ENCODE measurements at regions not wholly inside any gene's neighbourhood (a gene's known extent, or its start where the extent isn't known, plus 50 kb on each side); places are given as distances from the start of the nearest gene placed in this dataset.
"Not testable (repeated sequence)": the region's sequence is repeated elsewhere in the genome, so short reads cannot be mapped to it uniquely, and the experiment has no call there.

GRCh38 chr4:60822986-60823385 is 377.1 kb upstream of the ADGRL3 start:
- DNase-seq, result no peak

DNA sequence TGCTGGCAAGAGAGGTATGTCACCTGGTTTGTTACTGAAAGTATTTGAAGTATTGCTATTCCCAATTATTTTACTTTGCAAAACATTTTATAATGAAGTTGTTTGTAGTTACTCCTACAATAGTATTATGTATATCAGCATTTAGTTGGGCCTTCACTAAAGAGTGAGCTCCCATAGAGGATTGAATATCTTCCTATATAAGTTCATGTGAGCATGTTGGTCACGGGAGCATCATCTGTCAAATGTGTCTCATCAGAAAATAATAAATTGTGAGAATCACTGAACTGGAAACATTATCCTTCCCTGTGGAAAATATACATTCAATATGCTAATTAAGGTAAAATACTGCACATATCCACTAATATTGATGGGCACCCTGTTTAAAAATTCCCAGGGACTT is 360.1 kb upstream of the ADGRL3 start:
- no peak for DNase-seq

DNA sequence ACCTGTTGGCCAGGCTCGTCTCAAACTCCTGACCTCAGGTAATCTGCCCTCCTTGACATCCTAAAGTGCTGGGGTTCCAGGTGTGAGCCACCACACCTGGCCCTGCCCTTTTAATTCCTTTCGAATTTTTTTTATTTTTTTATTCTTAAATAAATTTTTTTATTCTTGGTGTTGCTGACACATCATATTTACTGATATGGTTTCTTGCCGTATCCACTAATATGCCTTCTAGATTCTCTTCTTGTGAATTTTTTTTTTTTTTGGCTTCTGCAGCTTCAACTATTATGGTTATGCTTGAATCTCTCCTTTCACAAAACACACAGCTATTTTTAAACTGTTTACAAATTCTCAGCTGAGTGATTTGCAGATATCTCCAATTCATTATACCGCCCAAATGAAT is 353.4 kb upstream of the ADGRL3 start:
- no peak for DNase-seq

- DNase-seq, result no peak
Measured at GRCh38 chr4:60847614-60848013, 352.5 kb upstream of the ADGRL3 start.

GRCh38 chr4:60857130-60857753 is 342.9 kb upstream of the ADGRL3 start:
- no peak for DNase-seq

DNA sequence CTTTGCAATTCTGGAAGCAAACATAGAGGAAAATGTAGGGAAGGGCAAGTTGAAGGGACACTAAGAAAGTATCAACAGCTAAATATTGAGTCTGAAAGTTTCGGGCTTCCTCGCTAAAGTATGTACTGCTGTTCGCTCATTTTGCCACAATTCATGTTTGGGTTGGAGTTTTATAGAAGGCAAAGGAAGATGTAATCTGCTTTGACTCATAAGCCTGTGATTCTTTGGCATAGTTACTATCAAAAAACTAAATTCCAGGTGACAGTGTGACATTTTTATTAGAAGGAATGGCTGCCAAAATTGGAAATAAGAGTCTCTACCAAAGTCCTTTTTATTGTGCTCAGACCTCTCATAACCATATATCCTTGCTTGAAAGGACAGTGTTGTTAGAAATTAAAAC is 336.7 kb upstream of the ADGRL3 start:
- no peak for DNase-seq

GRCh38 chr4:60865273-60865672 is 334.9 kb upstream of the ADGRL3 start:
- no peak for DNase-seq

DNA sequence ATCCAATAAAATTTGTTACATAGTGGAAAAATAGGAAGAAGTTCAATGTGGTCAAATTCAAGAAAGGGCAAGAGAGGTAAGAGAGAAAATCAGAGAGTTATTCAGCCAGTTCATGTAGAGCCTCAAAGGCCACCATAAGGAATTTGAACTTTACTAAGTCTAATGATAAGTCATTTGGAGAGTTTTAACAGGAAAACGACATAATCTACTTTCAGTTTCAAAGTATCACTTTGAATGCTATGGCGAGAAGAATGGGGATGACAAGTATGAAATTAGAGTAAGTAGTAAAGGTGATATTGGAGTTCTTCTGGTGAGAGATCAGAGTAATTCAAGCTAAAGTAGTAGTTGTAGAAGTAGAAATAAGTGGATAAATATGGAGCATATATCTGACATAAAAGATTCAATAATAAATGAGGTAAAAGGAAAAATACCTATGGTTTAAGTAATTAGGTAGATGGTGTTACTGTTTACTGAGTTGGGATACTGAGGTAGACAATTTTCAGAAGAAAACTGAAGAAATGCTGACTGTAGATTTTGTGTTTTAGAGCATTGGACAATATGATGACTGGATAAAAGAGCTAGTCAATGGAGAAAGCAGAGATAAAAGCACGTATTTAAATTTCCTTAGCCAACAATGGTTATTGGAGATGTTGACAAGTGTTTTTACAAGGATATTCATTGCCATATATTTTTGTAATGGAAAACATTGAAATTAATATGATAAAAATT is 331.7 kb upstream of the ADGRL3 start:
- DNase-seq, result no peak

GRCh38 chr4:60879135-60879701 is 320.9 kb upstream of the ADGRL3 start:
- no peak for DNase-seq

DNA sequence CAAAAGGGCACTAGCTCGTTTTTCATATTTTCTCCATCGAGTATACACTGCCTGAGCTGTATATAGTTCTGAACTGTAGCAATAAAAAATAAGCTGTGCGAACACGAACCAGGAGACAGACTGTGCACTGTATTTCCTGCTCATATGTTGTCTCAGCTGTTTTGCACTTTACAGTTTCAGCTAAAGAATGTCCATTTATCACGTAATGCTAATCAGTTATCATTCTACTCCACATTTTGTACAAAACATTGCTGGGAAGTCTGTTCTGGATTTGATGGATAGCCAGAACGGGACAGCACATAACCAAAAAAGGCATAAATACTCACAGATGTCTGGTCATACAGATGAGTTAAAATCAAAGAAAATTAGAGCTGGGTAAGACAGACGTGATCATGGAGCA is 315.5 kb upstream of the ADGRL3 start:
- DNase-seq, result no peak

DNA sequence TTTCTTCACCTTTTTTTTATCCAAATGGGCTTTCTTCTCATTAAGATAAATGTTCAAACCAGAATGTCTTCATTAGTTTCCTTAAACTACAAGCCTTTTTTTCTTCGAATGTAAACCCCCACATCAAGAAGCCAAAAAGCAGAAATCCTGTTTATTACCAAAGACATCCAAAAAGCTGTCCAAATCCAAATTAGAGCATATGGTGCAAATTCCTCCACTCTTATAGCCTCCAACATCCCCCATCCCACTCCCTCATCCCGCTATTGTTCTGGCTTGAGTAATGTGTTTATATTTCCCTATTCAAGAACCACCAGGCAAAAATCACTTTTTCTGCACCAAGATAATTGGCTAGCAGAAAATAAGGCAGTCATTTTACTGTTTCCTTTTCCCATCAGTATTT is 315.1 kb upstream of the ADGRL3 start:
- no peak for DNase-seq

GRCh38 chr4:60890743-60891142 is 309.4 kb upstream of the ADGRL3 start:
- no peak for DNase-seq

- no peak for DNase-seq
Measured at GRCh38 chr4:60891947-60892346, 308.2 kb upstream of the ADGRL3 start.

DNA sequence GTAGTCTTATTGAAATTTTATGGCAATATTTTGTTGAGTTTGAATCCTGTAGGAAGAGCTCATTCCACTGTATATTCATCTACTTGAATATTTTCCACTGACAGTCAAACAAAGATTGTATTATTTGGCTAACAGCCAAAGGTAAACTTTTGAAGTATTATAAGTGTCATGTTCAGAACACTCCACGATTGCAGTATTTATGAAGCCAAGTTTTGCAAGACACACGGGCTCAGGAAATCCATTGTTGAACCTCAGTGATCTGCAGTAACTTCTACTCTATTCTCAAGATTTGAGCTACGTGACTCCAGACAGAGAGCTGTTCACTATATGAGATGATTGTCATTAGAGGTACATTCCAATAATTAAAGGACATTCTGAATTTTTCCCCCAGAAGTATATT is 302.7 kb upstream of the ADGRL3 start:
- no peak for DNase-seq

- no peak for DNase-seq
Measured at GRCh38 chr4:60905162-60905561, 295.0 kb upstream of the ADGRL3 start.

GRCh38 chr4:60911127-60911526 is 289.0 kb upstream of the ADGRL3 start:
- no peak for DNase-seq

DNA sequence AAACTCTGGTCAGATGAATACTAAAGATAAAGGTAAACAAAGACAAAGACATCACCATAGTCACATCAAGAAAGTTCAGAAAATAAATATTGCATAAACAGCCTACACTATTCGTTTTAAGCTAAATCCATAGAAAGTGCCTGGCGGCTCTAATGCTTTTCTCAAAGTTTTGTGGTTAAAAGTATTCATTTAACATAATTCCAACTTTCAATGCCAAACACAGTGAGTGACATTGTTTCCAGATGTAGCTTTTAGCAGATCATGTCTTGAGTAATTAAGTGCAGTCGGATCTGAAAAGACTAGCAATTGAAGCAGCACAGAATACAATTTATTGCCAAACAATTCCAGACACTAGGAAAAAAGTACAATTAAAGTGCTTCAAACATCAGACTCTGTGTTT is 287.1 kb upstream of the ADGRL3 start:
- no peak for DNase-seq

- DNase-seq, result no peak
Measured at GRCh38 chr4:60913671-60914070, 286.5 kb upstream of the ADGRL3 start.

DNA sequence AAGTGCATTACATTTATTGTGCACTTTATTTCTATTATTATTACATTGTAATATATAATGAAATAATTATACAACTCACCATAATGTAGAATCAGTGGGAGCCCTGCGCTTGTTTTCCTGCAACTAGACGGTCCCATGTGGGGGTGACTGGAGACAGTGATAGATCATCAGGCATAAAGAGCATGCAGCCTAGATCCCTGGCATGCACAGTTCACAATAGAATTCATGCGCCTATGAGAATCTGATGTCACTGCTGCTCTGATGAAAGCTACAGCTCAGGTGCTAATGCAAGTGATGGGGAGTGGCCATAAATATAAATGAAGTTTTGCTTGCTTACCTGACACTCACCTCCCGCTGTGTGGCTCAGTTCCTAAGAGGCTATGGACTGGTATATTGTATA is 278.4 kb upstream of the ADGRL3 start:
- not testable (repeated sequence) for DNase-seq

- no peak for DNase-seq
Measured at GRCh38 chr4:60923075-60923474, 277.1 kb upstream of the ADGRL3 start.

- DNase-seq, result no peak
Measured at GRCh38 chr4:60926624-60927023, 273.5 kb upstream of the ADGRL3 start.

DNA sequence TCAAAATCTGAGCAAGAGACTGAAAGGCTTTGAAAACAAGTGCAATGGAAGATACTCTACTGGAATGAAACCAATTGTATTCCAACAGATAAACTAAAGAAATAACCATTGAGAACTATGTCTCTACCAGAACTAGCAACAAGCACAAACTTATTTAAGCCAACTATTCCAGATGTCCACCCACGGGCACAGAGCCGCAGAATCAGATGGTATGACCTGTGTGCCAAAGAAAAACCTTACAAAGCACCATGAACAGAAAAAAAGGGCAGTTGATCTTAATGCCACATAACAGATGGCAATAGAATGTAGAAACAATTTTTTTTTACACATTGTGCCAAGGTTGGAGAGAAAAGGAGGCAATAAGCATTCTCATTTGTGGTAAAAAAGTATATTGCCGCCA is 269.3 kb upstream of the ADGRL3 start:
- no peak for DNase-seq

- DNase-seq, result no peak
Measured at GRCh38 chr4:60934566-60935295, 265.4 kb upstream of the ADGRL3 start.

GRCh38 chr4:60938181-60938580 is 261.9 kb upstream of the ADGRL3 start:
- no peak for DNase-seq
